H9 (cell line): ENCODE measurements at regions not wholly inside any gene's neighbourhood (a gene's known extent, or its start where the extent isn't known, plus 50 kb on each side); places are given as distances from the start of the nearest gene placed in this dataset.

ENCODE experiments used
- DNase-seq: peaks from one replicate; pipeline ENCODE4 v3.0.0-alpha.2; 2017
- H2AFZ ChIP-seq: one replicate; pipeline ENCODE4 v1.6.1; 2013; ENCODE audit warnings: mild to moderate bottlenecking, low read length, control low read depth, moderate library complexity
- H2AK5ac ChIP-seq: 2 replicates; pipeline ENCODE4 v1.6.1; 2013; ENCODE audit warnings: low read length, control low read depth, mixed read lengths; ENCODE audit not compliant: insufficient read length
- H2BK120ac ChIP-seq: one replicate; pipeline ENCODE4 v1.6.1; 2013; ENCODE audit warnings: low read depth, mild to moderate bottlenecking, low read length, control low read depth, inconsistent platforms; ENCODE audit not compliant: poor library complexity, severe bottlenecking
- H2BK12ac ChIP-seq: 2 replicates; pipeline ENCODE4 v1.6.1; 2013; ENCODE audit warnings: low read length, control low read depth, mixed read lengths, low read depth; ENCODE audit not compliant: insufficient read length
- H2BK15ac ChIP-seq: 2 replicates; pipeline ENCODE4 v1.6.1; 2013; ENCODE audit warnings: low read depth, low read length, control low read depth
- H2BK20ac ChIP-seq: one replicate; pipeline ENCODE4 v1.6.1; 2013; ENCODE audit warnings: low read depth, mild to moderate bottlenecking, low read length, control low read depth, inconsistent platforms; ENCODE audit not compliant: poor library complexity, severe bottlenecking
- H2BK5ac ChIP-seq: 2 replicates; pipeline ENCODE4 v1.6.1; 2013; ENCODE audit warnings: low read length, control low read depth, mixed read lengths; ENCODE audit not compliant: insufficient read length
- H3K14ac ChIP-seq: 2 replicates; pipeline ENCODE4 v1.6.1; 2013; ENCODE audit warnings: low read length, control low read depth; ENCODE audit not compliant: insufficient read depth
- H3K18ac ChIP-seq: 2 replicates; pipeline ENCODE4 v1.6.1; 2013; ENCODE audit warnings: low read depth, mild to moderate bottlenecking, mixed read lengths, low read length, control low read depth; ENCODE audit not compliant: insufficient read length
- H3K23ac ChIP-seq: 2 replicates; pipeline ENCODE4 v1.6.1; 2013; ENCODE audit warnings: low read length, control low read depth, mixed read lengths, low read depth; ENCODE audit not compliant: insufficient read length
- H3K23me2 ChIP-seq: 2 replicates; pipeline ENCODE4 v1.6.1; 2013; ENCODE audit warnings: low read depth, mild to moderate bottlenecking, mixed read lengths, low read length, control low read depth; ENCODE audit not compliant: insufficient read length, poor library complexity, severe bottlenecking
- H3K27ac ChIP-seq: 2 replicates; pipeline ENCODE4 v1.5.1; 2013; ENCODE audit warnings: low read length, control low read depth, mixed read lengths, low read depth; ENCODE audit not compliant: insufficient read length
- H3K27me3 ChIP-seq: 2 replicates; pipeline ENCODE4 v1.6.1; 2013; ENCODE audit warnings: low read length, control low read depth, inconsistent platforms; ENCODE audit not compliant: insufficient read depth
- H3K4ac ChIP-seq: 2 replicates; pipeline ENCODE4 v1.6.1; 2013; ENCODE audit warnings: low read depth, mild to moderate bottlenecking, control low read depth, inconsistent platforms, low read length, moderate library complexity
- H3K4me1 ChIP-seq: 2 replicates; pipeline ENCODE4 v1.6.1; 2013; ENCODE audit warnings: low read length, control low read depth, inconsistent platforms; ENCODE audit not compliant: insufficient read depth
- H3K4me2 ChIP-seq: 2 replicates; pipeline ENCODE4 v1.6.1; 2013; ENCODE audit warnings: low read length, control low read depth, mixed read lengths; ENCODE audit not compliant: insufficient read length, insufficient read depth
- H3K56ac ChIP-seq: 2 replicates; pipeline ENCODE4 v1.6.1; 2013; ENCODE audit warnings: low read depth, mild to moderate bottlenecking, mixed read lengths, low read length, control low read depth; ENCODE audit not compliant: insufficient read length
- H3K79me1 ChIP-seq: 2 replicates; pipeline ENCODE4 v1.6.1; 2013; ENCODE audit warnings: low read depth, mild to moderate bottlenecking, moderate library complexity, low read length, control low read depth, inconsistent platforms; ENCODE audit not compliant: insufficient read depth, poor library complexity, severe bottlenecking
- H3K79me2 ChIP-seq: 2 replicates; pipeline ENCODE4 v1.6.1; 2013; ENCODE audit warnings: low read length, control low read depth, inconsistent platforms; ENCODE audit not compliant: insufficient read depth
- H3K9ac ChIP-seq: 2 replicates; pipeline ENCODE4 v1.6.1; 2013; ENCODE audit warnings: low read length, control low read depth, mixed read lengths; ENCODE audit not compliant: insufficient read length; ENCODE audit errors: extremely low read depth
- H3K9me3 ChIP-seq: one replicate; pipeline ENCODE4 v1.6.1; 2013; ENCODE audit warnings: low read depth, low read length, inconsistent platforms; ENCODE audit not compliant: control insufficient read depth
- H3T11ph ChIP-seq: one replicate; pipeline ENCODE4 v1.6.1; 2013; ENCODE audit warnings: mild to moderate bottlenecking, low read length, control low read depth, inconsistent platforms
- H4K20me1 ChIP-seq: one replicate; pipeline ENCODE4 v1.6.1; 2013; ENCODE audit not compliant: control insufficient read depth, insufficient read length, insufficient read depth
- H4K5ac ChIP-seq: 2 replicates; pipeline ENCODE4 v1.6.1; 2013; ENCODE audit warnings: low read depth, mild to moderate bottlenecking, mixed read lengths, low read length, control low read depth; ENCODE audit not compliant: insufficient read length
- H4K8ac ChIP-seq: replicated peaks from 2 replicates; pipeline ENCODE4 v1.6.1; 2013; ENCODE audit warnings: low read length, control low read depth, mixed read lengths, low read depth; ENCODE audit not compliant: insufficient read length
- H4K91ac ChIP-seq: 2 replicates; pipeline ENCODE4 v1.6.1; 2013; ENCODE audit warnings: low read depth, mild to moderate bottlenecking, moderate library complexity, mixed read lengths, low read length, control low read depth; ENCODE audit not compliant: insufficient read length
- H3K27ac Mint-ChIP-seq, 3 experiments: 2 replicates in 2 of 3; 3 replicates in 1 of 3; pipeline ENCODE4 v1.8.0; 2020 to 2021; ENCODE audit warnings: mixed read lengths in 3 of 3, mild to moderate bottlenecking in 1 of 3, moderate library complexity in 1 of 3
- H3K27me3 Mint-ChIP-seq: 2 replicates; pipeline ENCODE4 v1.8.0; 2021; ENCODE audit warnings: low read depth, mild to moderate bottlenecking, moderate library complexity, mixed read lengths
- H3K36me3 Mint-ChIP-seq, 3 experiments: 2 replicates in 2 of 3; 3 replicates in 1 of 3; pipeline ENCODE4 v1.8.0; 2020 to 2021; ENCODE audit warnings: low read depth in 3 of 3, mixed read lengths in 3 of 3; ENCODE audit not compliant: insufficient read depth in 1 of 3
- H3K4me1 Mint-ChIP-seq, 2 experiments: 2 replicates each; pipeline ENCODE4 v1.8.0; 2020; ENCODE audit warnings: mixed read lengths in 2 of 2
- H3K4me3 Mint-ChIP-seq, 2 experiments: 2 replicates in 1 of 2; 3 replicates in 1 of 2; pipeline ENCODE4 v1.8.0; 2020 to 2021; ENCODE audit warnings: mild to moderate bottlenecking in 2 of 2, mixed read lengths in 2 of 2, moderate library complexity in 1 of 2
- H3K9me3 Mint-ChIP-seq, 2 experiments: 2 replicates in 1 of 2; 3 replicates in 1 of 2; pipeline ENCODE4 v1.8.0; 2020; ENCODE audit warnings: mild to moderate bottlenecking in 2 of 2, mixed read lengths in 2 of 2, moderate library complexity in 1 of 2
- CTCF ChIP-seq: fragments of 200-600 bp; sonication (generic); conservative IDR thresholded peaks from 3 replicates; pipeline ENCODE4 v1.8.0; 2021; ENCODE audit warnings: antibody characterized with exemption, mild to moderate bottlenecking
- WGBS: extraction: QIAGEN DNeasy Blood & Tissue Kit; methylation state at CpG from one replicate; pipeline ENCODE4 v1.1.7; 2013; ENCODE audit warnings: missing lambda C conversion rate, low lambda C conversion rate, mixed read lengths; ENCODE audit not compliant: insufficient read length; ENCODE audit errors: extremely low coverage; 5-methylcytosine and 5-hydroxymethylcytosine counted together

- Mint-ChIP-seq H3K27me3 (no peaks in the 10 kb centered on the region; the same call in 1 of the 2 replicates), H3K4me3 (no peak overlapping the region), H3K9me3 (peaks cover 0 to 4% of the 10 kb centered on the region in 2 experiments; a peak in 2 of 5 replicates), H3K4me1 (peaks cover 10 to 12% of the 10 kb centered on the region in 2 experiments), H3K27ac (no peak overlapping the region), H3K36me3 (peaks cover 0 to 11% (median 0%) of the 10 kb centered on the region in 3 experiments; a peak in 1 of 7 replicates)
- no peak overlapping the region for H2BK20ac ChIP-seq
- no peak overlapping the region for H3K27ac ChIP-seq
- no peak overlapping the region for H3K23ac ChIP-seq
- no peaks in the 10 kb centered on the region for H3K9me3 ChIP-seq
- H2BK12ac ChIP-seq, result no peak overlapping the region
- H3K4me1 ChIP-seq, result peaks cover 6% of the 10 kb centered on the region; the same call in 1 of the 2 replicates
- no peak overlapping the region for H3K56ac ChIP-seq
- H3K9ac ChIP-seq, result no peak overlapping the region
- no peaks in the 10 kb centered on the region for H3K23me2 ChIP-seq
- H3K79me2 ChIP-seq, result no peaks in the 10 kb centered on the region
- no peaks in the 10 kb centered on the region for H4K20me1 ChIP-seq
- H4K5ac ChIP-seq, result no peak overlapping the region
- no peak overlapping the region for H2BK120ac ChIP-seq
- no peak overlapping the region for H2AK5ac ChIP-seq
- H4K8ac ChIP-seq, result no peak overlapping the region
- no peak for TF ChIP-seq CTCF
- H3K4me2 ChIP-seq, result no peak overlapping the region
- no CpG with 5 or more reads among the region's 4 CpGs for WGBS
- no peak for DNase-seq
- H2BK5ac ChIP-seq, result no peak overlapping the region
- no peak overlapping the region for H2BK15ac ChIP-seq
- no peak overlapping the region for H3K18ac ChIP-seq
- no peaks in the 10 kb centered on the region for H3K27me3 ChIP-seq
- H3K4ac ChIP-seq, result no peak overlapping the region
- no peak overlapping the region for H2AFZ ChIP-seq
- no peak overlapping the region for H3T11ph ChIP-seq
- H3K79me1 ChIP-seq, result no peaks in the 10 kb centered on the region
- H3K14ac ChIP-seq, result no peak overlapping the region
- H4K91ac ChIP-seq, result no peak overlapping the region
Observed at GRCh38 chr4:27161191-27161590, 300.6 kb downstream of the STIM2 start.
